HT-29 (cell line): ENCODE measurements at regions not wholly inside any gene's neighbourhood (a gene's known extent, or its start where the extent isn't known, plus 50 kb on each side); places are given as distances from the start of the nearest gene placed in this dataset.
A peak's percentile ranks its signal among the peaks of the same experiment; 100 is the strongest.

Experiments
- DNase-seq: peaks from one replicate; pipeline ENCODE4 v3.0.0-alpha.2; 2015; ENCODE audit warnings: low spot score

GRCh38 chr20:58091810-58092209 is 136.6 kb downstream of the ANKRD60 start:
- no peak for DNase-seq

- DNase-seq, result no peak
These were observed 138.3 kb downstream of the ANKRD60 start for GRCh38 chr20:58090161-58090560.

DNA sequence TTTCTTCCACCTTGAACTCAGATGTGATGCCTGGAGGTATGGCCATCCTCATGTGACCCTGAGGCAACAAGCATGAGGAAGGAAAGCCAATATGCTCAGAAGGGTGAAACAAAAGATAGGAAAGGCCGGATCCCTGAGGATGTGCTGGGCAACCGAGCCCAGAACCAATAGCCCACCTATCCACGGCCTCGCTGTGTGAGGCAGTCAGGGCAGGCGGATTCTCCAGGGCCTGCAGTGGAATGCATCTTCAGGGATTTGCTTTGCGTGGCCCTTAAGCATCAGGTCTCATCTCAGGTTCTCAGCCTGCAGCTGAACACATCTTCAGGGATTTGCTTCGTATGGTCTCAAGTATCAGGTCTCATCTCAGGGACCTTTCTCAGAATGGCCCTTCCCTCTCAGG is 139.8 kb downstream of the ANKRD60 start:
- no peak for DNase-seq

GRCh38 chr20:58088105-58088504 is 140.3 kb downstream of the ANKRD60 start:
- DNase-seq, result no peak

- no peak for DNase-seq
These were observed 140.9 kb downstream of the ANKRD60 start for GRCh38 chr20:58087562-58087858.

GRCh38 chr20:58086763-58087561 is 141.5 kb downstream of the ANKRD60 start:
- peak; percentile 81 for DNase-seq

- peak; percentile 30 for DNase-seq
These were observed 143.5 kb downstream of the ANKRD60 start for GRCh38 chr20:58084966-58085365.

DNA sequence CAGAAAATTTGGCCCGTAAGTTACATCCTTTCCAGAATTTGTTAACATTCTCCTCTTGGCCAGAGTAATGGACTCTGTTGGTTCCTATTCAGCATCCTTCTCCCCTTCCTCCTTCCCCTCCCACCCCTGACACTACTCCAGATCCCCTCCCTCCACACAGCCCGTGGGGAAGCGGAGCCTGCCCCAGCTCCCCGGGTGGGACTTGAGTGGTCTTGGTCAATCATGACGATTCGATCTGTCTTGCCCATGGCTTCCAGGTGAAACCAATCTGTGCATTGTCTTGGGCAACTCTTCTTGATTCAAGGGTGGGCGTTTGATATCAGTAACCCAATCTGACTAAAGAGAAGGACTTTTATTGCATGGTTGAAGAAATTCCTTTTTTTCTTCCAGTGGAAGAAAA is 143.9 kb downstream of the ANKRD60 start:
- DNase-seq, result no peak

DNA sequence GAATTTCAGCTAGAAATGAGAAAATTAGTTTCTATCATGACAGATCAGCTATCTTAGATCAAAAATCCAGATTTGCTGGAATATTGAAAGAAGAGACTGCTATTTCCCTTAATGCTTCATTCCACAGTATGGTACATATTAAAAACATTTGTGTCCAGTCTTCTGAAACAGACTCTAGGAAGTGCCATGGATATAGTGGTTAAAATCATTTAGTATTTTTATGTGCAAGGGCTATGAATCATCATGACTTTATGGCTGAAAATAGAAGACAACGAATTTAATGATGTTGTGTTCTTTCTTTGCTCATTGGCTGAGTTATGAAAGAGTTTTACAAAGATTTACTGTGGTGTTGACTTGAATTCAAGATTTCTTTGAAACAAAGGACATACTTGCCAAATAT is 146.6 kb downstream of the ANKRD60 start:
- peak; percentile 15 for DNase-seq

DNA sequence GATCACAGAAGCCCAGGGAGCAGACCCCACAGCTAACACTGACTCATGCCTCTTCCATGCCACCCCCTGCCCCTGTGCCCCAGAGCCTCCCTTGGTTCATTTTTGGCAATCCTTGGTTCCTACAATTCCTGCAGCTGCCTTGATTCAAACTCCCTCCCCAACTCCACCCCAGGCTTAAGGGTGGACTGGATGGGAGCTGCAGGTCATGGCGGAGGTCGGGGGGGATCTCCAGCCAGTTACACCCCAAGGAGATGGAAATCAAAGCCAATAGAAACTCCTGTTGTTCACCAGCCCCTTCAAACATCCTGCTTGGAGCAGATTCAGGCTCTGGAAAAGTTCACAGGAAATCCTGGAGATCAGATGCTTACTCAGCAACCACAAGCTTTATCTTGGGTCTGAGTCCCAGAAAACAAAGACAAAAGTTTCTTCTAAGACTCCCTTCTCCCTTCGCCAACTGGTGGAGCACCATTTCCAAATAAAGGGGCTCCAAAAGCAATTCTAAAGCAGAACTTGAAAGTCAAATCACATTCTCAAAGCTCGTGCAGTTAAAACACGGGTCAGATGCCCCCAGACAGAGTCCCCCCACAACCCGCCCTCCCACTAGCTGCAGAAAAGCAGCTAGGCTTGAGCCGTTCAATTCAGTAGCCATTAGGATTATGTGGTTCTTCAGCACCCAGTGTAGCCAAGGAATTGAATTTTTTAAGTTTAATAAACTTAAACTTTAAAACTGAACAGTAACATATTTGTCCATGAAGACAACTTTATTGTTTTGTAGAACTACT is 149.5 kb downstream of the ANKRD60 start:
- DNase-seq, result no peak

- no peak for DNase-seq
These were observed 151.2 kb downstream of the ANKRD60 start for GRCh38 chr20:58077282-58077681.

GRCh38 chr20:58076405-58076804 is 152.0 kb downstream of the ANKRD60 start:
- DNase-seq, result no peak

- no peak for DNase-seq
These were observed 152.7 kb downstream of the ANKRD60 start for GRCh38 chr20:58075586-58076345.

- no peak for DNase-seq
These were observed 154.3 kb downstream of the ANKRD60 start for GRCh38 chr20:58073945-58074856.

DNA sequence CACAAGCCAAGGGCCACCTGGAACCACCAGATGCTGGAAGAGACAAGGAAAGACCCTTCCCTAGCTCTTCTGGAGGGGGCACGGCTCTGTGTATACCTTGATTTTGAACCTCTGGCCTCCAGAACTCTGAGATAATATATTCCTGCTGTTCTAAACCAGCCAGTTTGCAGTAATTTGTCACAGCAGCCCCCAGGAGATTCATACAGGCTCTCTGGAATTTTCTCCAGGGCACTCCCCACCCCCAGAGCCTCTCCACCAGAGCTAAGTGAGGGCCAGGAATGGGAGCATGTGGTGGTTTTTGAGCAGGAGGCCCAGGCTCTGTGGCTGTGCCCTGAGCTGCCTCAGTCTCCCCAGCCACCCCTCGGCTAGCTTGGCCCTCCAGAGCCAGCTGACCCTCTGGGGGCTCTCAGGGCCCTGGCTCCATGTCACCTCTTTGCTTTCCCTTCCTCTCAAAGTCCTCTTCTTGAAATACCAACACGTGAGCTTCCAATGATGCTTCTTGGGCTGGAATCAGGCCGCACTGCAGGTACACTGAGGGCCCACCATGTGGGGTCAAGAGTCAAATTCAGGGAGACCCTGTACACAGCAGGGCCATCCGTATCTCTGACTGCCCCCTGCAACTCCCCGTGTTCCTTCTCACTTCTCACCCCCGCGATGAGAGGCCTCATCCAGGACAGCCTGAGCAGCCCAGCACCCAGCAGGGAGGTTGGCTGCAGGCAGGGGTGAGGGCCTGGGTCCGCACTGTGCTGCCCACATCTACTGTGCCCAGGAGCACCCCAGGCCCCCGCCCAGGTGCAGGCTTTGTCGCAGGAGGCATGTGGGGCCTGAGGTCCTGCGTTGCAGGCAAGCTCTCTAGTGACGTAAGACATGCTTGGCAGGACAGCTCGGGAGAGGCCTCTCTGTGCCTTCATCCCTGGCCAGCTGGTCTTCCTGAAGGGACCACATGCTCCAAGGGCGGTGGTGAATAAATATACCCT is 155.5 kb downstream of the ANKRD60 start:
- no peak for DNase-seq

DNA sequence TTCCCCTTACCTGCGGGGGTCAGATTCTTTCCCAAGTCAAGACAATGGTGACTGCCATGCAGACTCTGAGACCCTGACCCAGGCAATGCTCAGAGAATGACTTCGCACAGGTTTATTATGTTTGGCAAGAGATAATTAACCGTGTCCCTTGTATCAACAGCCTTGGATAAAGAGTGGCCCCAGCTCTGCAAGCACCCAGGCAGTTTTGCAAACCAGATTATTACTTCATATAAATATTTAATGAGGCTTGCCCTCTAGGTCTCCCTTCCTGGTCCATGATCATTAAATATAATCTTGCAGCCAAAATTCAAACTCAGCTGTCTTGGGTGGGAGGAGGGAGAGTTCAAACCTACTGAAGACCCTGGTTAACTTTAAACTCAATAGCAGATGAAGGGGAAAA is 156.5 kb downstream of the ANKRD60 start:
- no peak for DNase-seq

GRCh38 chr20:58071298-58071697 is 157.2 kb downstream of the ANKRD60 start:
- DNase-seq, result no peak

DNA sequence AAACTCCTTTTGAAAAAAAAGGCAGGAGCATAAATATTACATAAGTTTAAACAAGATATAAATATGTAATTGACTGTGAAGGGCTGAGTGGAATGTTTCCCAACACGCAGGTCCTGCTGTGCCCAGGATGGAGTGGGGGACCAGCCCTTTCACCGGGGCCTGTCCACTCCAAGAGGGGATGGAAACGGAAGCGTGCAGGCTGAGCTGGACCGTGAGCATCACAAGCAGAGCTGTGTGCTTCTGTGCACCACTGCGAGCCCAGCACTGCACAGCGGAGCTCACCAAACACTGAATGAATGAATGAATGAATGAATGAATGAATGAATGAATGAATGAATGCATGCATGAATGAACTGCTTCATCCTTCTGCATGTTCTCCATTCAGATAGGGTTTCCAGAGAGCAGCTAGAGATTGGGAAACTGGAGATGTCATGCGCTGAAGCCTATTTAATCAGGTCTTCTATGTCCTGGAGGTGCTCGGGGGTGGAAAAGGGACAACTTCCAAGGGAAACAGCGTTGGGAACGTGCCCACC is 157.7 kb downstream of the ANKRD60 start:
- no peak for DNase-seq

- DNase-seq, result no peak
These were observed 158.4 kb downstream of the ANKRD60 start for GRCh38 chr20:58069796-58070663.
